Epithelial cell of esophagus (primary cell): ENCODE measurements at regions not wholly inside any gene's neighbourhood (a gene's known extent, or its start where the extent isn't known, plus 50 kb on each side); places are given as distances from the start of the nearest gene placed in this dataset.
"Not testable (repeated sequence)": the region's sequence is repeated elsewhere in the genome, so short reads cannot be mapped to it uniquely, and the experiment has no call there.

Experiments used
- DNase-seq: peaks from one replicate; pipeline ENCODE4 v3.0.0; 2010; ENCODE audit warnings: low read depth
- H3K4me3 ChIP-seq: 2 replicates; pipeline ENCODE4 v1.5.1; 2011; ENCODE audit warnings: mild to moderate bottlenecking, low read length, control low read depth
- CTCF ChIP-seq: IDR thresholded peaks from 2 replicates; pipeline ENCODE4 v1.5.1; 2011; ENCODE audit warnings: low read depth, mild to moderate bottlenecking, low read length, control low read depth, inconsistent platforms; ENCODE audit not compliant: insufficient read depth; ENCODE audit errors: missing control alignments

DNA sequence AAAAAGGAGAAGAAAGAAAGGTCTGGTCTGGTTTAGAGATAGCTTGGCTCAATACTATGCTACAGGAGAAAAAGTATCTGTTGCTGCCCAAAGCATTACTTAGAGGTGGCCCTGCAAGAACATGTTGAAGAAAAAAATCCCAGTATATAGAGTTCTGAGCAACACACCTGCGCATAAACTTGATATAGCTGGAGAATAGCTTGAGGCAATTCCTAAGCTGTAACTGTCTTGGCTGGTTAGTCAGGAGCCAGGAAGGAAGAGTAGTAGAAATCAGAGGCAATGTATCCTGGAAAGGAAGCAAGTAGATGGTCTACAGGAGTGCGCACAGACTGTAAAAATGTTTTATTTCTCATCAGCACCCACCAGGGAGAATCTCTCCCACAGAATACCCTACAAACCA lies 209.7 kb downstream of the SLITRK1 start:
- TF ChIP-seq CTCF: no peak
- peak; percentile 54 for DNase-seq
- no peak overlapping the region for H3K4me3 ChIP-seq

GRCh38 chr13:83667606-83668005 lies 214.7 kb downstream of the SLITRK1 start:
- no peak for TF ChIP-seq CTCF
- no peak overlapping the region for H3K4me3 ChIP-seq
- DNase-seq: no peak

GRCh38 chr13:83666141-83666540 lies 216.1 kb downstream of the SLITRK1 start:
- no peak for DNase-seq
- no peak for TF ChIP-seq CTCF
- H3K4me3 ChIP-seq: no peak overlapping the region

DNA sequence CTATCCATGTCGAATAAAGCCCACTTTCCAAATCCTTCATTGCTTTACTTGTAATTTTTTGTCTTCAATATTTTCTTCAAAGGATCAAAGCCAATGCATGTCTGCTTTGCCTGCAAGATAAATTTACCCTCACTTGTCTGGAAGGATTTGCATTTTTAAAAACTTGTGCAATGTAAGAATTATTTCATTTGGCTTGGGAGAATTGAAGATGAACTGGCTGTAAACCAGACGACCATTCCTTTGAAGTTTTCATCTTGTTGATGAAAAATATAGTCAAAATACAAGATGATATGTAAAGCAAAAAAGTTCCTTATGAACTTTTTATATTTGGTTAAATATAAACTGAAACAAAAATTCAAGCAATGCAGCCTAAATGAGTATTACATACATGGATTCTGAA lies 225.0 kb downstream of the SLITRK1 start:
- no peak for DNase-seq
- H3K4me3 ChIP-seq: no peak overlapping the region
- TF ChIP-seq CTCF: no peak

DNA sequence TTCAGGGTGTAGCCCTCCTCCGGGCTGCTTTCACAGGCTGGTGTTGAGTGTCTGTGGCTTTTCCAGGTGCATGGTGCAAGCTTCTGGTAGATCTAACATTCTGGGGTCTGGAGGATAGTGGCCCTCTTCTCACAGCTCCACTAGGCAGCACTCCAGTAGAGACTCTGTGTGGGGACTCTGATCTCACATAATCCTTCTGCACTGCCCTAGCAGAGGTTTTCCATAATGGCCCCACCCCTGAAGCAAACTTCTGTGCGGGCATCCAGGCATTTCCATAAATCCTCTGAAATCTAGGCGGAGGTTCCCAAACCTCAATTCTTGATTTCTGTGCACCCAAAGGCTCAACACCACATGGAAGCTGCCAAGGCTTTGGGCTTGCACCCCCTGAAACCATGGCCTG lies 239.7 kb downstream of the SLITRK1 start:
- not testable (repeated sequence) for H3K4me3 ChIP-seq, DNase-seq

DNA sequence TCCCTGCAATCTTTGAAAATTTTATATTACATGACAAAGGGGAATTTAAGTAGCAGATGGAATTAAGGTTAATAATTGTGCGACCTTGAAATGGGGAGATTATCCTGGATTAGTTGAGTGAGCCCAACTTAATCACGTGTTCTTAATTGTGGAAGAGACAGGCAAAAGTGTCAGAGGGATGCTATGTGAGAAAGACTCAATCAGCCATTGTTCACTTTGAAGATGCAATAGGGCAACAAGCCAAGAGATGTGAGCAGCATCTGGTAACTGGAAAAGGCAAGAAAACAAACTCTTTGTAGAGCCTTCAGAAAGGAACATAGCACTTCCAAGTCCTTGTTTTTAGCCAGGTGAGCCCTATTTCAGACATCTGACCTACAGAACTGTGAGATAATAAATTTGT lies 247.7 kb downstream of the SLITRK1 start:
- TF ChIP-seq CTCF: no peak
- DNase-seq: no peak
- H3K4me3 ChIP-seq: no peak overlapping the region

GRCh38 chr13:83633746-83634145 lies 248.5 kb downstream of the SLITRK1 start:
- no peak for TF ChIP-seq CTCF
- no peak overlapping the region for H3K4me3 ChIP-seq
- no peak for DNase-seq

GRCh38 chr13:83622422-83622784 lies 259.9 kb downstream of the SLITRK1 start:
- peak; percentile 89 for DNase-seq
- no peak overlapping the region for H3K4me3 ChIP-seq
- TF ChIP-seq CTCF: no peak
